Lung microvascular endothelial cell (primary cell): ENCODE measurements at regions not wholly inside any gene's neighbourhood (a gene's known extent, or its start where the extent isn't known, plus 50 kb on each side); places are given as distances from the start of the nearest gene placed in this dataset.

Experiments used
- DNase-seq, 2 donors: peaks; one replicate each; pipeline versions ENCODE4 v3.0.0 to v3.0.0-alpha.2; 2010; ENCODE audit warnings: low read depth in 2 of 2

GRCh38 chr5:72621576-72621975 is 114.4 kb upstream of the ZNF366 start:
- DNase-seq, result no peak

- no peak for DNase-seq
Observed at GRCh38 chr5:72619677-72620076, 112.5 kb upstream of the ZNF366 start.

DNA sequence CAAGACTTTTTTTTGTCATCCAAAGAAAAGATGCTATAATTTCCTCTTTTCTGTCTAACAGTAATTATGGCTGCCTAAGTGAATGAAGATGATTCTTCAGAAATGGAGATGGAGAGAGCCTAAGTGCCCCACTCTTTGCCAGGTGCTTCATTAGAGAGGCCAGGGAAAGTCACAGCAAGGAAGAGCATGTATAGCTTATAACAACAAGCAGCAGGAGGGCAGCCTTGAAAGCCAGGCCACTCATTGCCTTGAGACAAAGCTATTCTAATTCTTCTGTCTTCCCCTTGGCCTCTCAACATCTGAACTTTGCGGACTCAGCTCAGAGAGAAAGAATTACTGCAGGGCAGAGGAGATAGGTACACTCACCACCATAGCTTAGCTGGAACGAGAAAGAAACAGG is 112.0 kb upstream of the ZNF366 start:
- DNase-seq, result no peak

DNA sequence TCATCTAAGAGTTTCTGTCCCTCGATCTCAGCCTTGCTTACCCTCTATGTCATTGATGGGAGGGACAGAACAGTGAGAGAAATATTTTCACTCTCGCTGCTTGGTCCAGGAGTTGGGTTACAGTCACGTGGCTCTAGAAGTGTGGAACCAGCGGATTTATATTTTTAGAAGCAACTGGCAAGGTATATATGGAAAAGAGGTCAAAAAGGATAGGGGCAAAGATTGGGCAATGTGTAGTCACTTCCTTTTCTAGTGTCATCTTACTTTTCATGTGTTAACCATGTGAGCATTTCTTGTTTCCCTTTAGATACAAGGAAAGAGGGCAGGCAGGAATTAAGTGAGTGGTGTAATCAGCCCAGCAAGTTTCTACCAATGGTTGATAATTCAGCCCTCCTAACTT is 111.5 kb upstream of the ZNF366 start:
- no peak for DNase-seq

DNA sequence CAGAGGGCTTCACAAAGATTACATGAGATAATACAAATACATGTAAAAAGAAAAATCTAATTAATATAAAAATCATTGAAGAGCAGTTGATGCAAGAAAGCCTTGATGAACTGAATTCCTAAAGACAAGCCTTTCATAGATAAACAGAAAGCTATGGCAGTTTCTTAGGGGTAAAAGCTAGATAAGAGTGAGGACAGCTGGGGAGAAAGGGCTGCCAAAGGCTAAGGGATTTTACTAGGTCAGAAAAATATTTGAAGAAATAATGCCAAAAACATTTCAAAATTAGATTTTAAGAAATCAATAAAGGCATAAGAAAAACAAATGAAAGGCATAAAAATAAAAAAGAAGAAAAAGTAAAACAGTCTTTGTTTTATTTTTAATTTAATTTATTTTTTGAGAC is 107.9 kb upstream of the ZNF366 start:
- no peak for DNase-seq

DNA sequence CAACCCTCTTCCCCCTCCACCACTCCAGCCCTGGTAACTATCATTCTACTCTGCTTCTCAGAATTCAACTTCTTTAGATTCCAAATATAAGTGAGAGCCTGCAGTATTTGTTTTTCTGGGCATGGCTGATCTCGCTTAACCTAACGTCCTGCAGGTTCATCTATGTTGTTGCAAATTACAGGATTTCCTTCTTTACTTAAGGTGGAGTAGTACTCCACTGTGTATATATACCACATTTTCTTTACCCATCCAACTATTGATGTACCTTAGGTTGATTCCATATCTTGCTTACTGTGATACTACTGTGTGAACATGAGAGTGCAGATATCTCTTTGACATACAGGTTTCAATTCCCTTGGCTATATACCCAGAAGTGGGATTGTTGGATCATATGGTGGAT is 106.3 kb upstream of the ZNF366 start:
- no peak for DNase-seq

DNA sequence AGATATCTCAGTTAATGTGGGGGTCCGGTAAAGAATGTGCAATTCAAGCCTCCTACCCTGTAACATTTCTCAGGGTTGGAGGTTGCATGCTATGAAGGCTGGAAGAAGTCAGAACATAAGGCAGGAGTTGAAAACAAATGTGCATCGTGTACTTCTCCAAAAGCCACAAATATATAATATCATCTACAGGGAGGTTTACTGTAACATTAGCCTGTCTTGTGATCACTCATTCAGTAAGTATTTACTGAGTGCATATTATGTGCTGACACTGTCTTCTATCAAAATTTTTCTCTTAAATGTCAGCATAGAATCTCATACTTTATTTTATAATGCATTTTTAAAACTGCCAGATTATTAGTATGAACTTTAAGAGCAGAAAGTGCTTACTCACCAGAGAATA is 105.6 kb upstream of the ZNF366 start:
- DNase-seq, result no peak

DNA sequence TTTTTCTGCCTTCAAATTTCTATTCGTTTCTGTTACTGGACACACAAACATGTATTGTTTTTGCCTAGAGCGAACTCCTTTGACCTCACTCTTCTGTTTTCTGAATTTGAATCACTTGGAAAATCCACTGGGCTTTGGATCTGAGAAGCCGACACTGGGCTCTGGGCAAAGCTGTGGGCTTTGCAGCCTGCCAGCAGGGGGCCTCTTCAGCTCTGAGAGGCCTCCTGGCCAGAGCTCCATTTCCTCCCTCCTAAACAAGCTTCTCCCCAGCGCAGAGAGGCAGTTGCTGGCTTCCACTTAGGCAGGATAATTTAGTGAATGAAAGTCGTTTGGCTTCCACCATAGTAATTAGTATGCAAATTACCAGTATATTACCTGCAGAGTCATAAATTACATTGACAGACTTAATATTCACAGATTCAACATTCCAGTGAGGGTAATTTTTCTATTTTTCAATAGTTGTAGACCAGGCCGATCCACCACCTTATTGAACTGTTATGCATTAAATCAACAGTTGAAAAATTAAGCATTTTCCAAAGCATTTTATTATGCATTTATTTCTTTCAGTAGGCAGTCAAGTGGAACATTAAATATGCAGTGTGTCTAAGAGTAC is 104.0 kb upstream of the ZNF366 start:
- DNase-seq, result peak; percentile 84 to 88

DNA sequence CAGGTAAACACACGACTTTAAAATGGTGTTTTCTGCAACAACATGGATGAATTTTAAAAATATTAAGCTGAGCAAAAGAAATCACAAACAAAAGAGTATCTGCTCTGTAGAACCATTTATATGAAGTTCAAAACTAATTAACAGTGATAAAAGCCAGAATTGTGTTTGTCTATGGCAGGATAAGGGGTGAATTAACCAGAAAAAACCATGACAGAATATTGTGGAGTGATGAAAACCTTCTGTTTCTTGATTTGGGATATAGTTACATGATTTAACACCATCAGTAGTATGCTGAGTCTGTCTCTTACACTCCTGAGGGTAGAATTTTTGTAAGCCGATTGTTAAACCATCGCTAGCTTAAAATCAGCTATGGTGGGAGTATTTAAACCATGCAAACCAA is 101.7 kb upstream of the ZNF366 start:
- DNase-seq, result no peak

DNA sequence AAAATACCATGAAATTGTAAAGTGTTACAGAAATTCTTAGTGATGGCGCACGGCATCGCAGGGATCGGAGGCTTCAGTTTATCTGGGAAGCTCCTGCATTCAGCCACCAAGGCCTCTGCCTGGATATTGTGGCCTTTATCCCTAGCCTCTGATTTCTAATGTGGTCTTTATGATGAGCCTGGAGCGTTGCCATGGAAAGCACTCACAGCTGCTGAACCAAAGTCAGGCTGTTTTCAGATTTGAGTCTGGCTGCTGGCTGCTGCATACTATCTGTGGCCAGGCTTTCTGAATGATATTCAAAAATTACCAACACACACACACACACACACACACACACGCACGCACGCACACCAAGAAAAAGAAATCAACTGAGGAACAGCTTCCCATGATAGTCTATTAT is 101.1 kb upstream of the ZNF366 start:
- DNase-seq, result peak; percentile 11 to 72

DNA sequence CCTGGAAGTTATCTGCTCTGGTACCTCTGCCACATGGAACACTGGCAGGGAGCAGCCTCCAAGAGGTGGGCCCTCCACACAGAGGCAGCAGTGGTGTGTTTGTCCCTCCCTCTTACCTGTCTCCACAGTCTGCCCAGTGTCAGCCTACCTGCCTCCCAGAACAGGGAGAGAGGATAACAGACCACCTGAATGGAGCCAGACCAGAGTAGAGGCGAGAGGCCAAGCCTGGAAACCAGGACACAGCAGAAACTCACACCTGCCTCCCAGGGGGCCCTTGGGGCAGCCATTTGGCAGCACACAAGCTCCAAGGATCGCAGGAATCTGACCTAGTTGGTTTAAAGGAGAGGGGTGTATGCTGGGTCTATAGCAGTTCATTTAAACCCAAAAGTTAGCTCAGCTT is 100.2 kb upstream of the ZNF366 start:
- DNase-seq, result no peak

- no peak for DNase-seq
Observed at GRCh38 chr5:72606525-72606924, 99.3 kb upstream of the ZNF366 start.

DNA sequence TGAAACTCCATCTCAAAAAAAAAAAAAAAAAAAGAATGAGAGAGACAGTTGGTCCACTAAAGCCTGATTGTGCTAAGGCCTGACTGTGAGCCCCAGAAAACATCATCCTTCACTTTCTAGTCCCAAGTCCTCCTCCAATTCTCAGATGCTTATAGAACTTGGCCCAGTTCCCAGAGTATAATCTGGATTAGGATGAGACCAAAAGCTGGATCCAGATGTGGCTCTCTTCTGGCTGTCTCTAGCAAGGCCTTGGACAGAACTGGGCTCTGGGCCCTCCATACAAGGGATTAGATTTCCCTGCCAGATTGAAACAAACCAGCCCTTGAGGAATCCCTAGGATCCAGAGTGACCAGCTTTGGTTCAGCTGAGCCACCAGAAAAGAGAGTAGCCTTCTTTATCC is 98.4 kb upstream of the ZNF366 start:
- DNase-seq, result no peak

DNA sequence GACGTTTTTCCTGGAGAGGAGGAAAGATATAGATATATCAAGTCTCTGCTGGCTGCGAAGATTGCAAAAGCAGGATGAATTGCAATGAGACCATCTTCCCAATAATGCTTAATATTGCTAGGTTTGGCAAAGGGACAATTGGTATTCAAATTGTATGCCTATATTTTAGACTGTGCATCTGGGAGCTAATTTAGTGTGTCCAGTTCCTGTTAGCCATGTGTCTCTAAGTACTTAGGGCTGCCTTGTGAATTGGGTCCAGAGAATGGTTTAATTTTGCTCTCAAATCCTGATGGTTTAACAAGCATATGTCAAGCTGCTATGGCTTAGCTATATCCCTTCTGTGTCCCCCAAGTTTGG is 97.6 kb upstream of the ZNF366 start:
- DNase-seq, result no peak

- DNase-seq, result peak; percentile 83 to 96
Observed at GRCh38 chr5:72604111-72604797, 97.0 kb upstream of the ZNF366 start.

GRCh38 chr5:72602696-72603685 is 95.8 kb upstream of the ZNF366 start:
- DNase-seq, result no peak

DNA sequence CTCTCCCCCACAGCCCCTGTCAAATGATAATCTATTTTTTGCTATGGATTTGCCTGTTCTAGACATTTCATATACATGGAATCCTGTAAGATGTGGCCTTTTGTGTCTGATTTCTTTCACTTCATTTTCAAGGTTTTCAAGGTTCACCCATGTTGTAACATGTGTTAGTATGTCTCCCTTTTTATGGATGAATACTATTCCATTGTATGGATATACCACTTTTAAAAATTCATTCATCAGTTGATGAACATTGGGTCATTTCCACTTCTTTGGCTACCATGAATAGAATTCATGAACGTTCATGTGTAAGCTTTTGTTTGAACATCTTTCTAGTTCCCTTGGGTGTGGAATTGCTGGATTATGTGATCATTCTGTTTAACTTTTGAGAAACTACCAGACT is 94.7 kb upstream of the ZNF366 start:
- no peak for DNase-seq

DNA sequence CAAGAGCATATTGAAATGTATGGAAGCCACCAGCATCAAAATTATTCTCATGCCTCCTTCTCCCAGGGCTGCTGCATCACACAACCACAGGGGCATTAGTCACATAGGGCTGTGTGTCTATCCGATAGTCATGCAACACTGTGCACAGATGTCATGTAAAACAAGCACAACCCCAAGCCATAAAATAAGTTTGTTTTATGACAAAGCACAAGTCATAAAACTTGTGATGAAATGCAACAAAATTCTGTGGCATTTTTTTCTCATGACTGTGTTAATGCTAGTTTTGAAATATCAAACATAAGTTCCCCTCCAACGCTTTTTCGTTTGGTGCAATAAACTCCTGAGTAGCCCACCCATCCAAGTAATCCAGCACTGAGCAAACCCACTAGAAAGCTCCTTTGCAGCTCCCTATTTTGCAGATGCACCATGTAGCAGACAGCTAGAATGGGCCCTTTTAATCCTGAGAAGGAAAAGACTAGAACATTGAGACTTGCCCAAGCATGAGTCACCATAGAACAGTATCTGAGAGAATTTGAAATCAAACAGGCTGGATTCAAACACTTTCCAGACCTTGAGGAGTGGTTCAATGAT is 93.3 kb upstream of the ZNF366 start:
- peak in 1 of 2 donors; percentile 53 for DNase-seq

DNA sequence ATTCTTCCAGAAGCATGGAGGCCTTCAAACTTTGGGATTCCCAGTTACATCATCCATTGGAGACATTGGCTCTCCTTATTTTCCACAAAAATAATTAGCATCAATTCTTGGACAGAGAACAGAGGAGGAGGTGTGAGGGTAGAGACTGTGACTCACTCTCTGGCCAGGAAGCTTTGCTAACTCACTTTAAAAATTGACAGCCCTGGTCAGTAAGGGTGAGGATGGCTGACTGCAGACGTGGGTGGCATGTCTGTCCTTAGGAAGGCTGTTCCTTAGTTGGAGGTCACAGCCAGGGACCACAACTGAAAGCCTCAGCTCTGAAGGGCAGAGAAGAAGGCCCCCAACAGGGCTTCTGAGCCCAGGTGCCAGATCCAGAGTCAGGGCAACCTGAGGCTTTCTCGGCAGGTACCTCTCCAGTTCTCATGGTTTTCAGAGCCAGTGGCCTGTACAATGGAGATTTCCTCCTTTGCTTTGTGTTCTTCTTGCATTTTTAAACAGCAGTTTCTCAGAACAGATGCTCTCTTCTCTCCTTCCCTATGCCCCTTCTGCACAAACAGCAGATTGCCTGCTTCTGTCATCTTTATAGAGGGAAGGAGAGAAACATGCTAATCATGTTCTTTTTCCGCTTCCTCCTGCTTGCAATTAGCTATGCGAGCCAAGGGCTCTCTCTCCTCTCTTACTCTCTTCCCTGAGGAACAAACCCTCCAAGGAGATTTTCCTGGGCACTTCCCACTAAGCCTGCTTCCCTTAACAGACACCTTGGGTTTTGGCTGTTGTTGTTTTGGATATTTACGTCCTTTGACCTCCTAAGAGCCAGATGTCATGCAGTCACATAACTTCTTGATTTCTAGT is 92.5 kb upstream of the ZNF366 start:
- peak in 1 of 2 donors; percentile 71 for DNase-seq

DNA sequence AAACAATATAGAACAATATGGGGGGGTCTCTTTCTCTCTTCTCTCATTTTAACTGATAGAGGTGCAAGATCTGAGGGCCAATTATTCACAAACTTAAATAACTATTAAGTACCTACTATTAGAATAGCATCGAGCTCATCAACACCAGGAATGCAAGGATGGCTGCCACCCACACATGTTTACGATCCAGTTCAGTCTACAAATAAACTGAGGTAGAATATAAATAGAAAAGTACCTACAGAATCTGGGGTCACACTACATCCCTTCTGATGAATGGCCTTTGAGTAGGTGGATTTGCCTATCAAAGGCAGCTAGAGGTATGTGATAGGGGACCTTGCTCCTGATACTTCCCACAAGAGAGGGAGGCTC is 91.8 kb upstream of the ZNF366 start:
- DNase-seq, result peak in 1 of 2 donors; percentile 17

- DNase-seq, result peak; percentile 52 to 69
Observed at GRCh38 chr5:72598401-72599064, 91.3 kb upstream of the ZNF366 start.
